Left kidney (tissue), 1 donor: ENCODE measurements at regions not wholly inside any gene's neighbourhood (a gene's known extent, or its start where the extent isn't known, plus 50 kb on each side); places are given as distances from the start of the nearest gene placed in this dataset.

Experiments used
- DNase-seq: peaks from one replicate; pipeline ENCODE4 v3.0.0-alpha.2; 2013

- DNase-seq, result no peak
Observed at GRCh38 chr10:113364227-113364626, 188.6 kb upstream of the HABP2 start.

DNA sequence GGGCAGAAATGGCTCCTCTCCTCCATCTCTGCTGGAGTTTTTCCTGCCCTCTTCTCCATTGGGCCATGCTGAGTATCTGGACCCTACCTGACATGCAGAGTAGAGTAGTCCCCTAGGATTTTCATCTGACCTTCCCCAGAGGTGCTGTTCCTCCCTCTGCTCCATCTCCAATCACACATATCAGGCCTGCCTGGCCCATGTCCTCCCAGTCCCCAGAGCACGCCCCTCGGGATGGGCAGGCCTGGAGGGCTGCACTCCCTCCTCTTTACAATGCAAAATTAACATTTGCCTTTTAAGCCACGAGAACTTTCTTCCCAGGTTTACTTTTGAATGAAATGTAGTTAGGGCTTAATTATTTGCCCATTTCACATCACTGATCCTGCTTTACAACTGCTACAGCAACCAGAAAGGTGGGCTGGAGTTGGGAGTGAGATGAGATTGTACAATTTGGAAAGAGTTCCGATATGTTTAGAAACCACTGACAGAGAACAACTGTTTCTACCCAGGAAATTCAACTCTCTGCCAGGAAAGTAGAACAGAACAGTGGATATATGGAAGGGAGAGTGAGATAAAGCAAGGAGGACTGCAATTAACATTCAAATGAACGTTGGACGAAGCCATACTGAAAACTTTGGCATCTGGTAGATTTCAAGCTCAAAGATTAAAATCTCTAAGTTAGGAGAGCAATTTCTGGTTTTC, 184.0 kb upstream of the HABP2 start:
- no peak for DNase-seq

DNA sequence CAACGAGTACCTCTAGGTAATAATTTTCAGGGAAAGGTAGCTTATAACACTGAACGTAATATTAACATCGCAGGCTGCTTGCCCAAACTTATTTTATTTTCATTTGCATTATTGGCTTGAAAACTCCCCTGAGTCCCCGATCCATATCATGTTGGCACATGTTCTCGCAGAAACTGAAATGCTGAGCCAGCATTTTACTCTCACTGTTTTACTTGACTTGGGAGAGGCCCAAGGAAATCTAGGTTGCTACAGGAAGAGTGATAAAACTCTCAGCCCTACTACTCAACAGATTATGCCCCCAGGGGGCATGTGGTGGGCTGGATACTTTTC, 183.5 kb upstream of the HABP2 start:
- no peak for DNase-seq

DNA sequence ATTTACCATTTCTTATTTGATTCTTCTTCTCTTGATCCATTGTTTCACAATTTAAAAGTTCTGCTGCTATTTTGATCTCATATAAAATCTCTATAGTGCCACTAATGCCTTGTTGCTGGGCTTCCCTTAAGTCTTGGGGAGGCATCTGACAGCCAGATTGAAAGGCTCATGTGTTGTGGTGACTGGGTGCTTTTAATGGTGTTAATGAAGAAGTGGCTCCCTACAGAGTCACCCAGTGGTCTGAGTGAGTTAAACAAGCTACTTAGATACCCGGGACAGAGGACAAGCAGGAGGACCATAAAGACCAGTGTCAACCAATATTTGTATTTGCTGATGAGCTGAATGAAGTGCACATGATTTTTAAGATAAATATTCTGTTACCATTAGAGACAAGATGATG, 176.4 kb upstream of the HABP2 start:
- no peak for DNase-seq

GRCh38 chr10:113379091-113379490, 173.8 kb upstream of the HABP2 start:
- DNase-seq, result no peak

DNA sequence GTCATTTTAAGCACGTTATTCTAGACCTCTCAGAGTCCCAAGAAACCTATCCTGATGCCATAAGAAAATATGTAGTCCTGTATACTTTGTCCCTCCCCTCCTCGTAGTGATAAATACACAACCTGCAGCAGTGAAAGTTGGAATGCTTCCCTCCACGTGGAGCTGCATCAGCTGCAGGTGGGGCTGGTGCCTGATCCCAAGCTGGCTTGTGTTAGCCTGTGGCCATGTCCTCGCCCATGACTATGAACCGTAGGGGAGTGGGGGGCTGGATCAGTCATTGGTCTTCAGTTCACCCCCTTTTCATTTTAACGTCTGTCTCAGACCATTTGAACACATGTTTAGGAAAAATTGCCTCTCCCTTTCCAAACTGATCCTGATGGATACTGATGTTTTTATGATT, 171.4 kb upstream of the HABP2 start:
- no peak for DNase-seq

- no peak for DNase-seq
Observed at GRCh38 chr10:113381981-113382509, 170.8 kb upstream of the HABP2 start.

DNA sequence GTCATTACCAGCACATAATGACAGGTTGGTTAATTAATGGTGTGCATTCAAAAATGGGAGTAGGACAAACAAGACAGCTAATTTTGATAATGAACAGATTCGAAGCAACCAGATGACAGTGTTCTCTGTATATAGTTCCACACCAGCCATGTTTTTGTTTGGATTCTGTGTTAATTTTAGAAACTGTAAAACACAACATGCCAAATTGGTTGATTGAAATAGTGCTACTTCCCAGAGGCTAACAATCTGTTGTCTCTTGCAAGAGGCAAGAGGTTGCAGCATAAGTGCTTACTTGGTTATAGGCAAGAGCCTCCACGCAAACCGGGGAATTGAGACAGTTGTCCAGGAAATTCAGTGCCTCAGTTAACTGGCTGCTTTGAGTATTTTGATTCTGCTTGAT, 170.2 kb upstream of the HABP2 start:
- DNase-seq, result no peak

GRCh38 chr10:113384181-113384580, 168.7 kb upstream of the HABP2 start:
- no peak for DNase-seq

DNA sequence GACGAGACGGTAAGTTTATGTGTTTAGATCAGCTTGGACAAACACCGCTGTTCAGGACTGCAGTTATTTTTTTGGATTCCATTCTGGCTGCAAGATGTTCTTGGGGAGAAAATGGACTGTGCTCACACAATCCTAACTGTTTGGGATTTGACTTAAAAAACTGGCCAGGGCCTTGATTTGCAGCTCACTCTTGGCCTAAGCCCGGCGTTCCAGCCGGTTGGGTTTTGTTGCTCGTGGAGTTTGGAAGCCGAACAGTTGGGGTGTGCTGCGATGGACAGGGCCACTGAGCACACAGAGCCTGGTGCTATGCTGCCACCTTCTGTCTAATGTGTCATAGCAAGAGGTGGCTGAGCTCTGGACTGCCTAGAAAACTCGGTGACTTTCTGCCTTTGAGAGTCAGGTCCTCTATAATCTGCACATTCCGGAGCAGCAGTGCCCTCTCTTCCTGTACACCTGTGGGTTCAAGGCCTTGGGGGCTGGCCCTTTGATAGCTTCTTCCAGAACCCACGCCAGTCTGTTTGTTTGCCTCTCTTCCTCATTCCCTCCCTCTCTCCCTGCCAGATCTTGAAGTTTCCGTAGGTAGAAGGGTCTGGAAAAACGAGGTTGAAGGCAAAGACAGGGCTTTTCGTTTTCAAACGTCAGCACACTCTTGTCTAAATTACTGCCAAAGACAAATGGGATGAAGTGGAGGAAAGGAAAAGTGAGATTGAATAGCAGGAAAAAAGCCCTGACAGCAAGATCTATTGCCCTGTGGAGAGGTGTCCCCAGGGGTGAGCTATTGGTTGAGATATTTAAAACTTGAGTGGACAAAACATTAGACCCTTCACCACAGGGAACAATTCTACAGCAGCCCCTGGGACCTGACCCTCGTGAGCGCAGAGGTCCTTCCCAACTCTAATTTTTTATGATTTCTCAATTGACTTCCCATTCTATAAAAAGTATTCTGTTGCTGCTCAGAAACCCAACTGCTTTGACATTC, 167.5 kb upstream of the HABP2 start:
- peak; percentile 94 for DNase-seq

DNA sequence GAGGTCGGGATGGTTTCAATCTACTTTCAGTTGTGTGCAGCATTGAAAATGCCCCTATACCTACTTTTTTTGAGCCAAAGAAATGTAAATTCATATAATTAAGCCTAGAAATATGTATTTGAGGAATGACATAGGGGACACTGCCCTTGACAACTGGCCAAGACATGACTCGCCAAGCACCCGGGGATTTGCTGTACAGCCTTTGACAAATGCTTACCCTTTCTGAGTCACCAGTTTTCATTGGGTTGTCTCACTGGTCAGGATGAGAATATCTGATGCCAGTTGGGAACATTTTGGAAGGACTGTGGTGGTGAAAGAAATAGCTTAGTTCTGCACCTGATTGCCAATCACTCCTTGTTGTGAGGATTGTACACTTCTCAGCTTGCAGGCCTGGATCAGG, 166.8 kb upstream of the HABP2 start:
- DNase-seq, result no peak

DNA sequence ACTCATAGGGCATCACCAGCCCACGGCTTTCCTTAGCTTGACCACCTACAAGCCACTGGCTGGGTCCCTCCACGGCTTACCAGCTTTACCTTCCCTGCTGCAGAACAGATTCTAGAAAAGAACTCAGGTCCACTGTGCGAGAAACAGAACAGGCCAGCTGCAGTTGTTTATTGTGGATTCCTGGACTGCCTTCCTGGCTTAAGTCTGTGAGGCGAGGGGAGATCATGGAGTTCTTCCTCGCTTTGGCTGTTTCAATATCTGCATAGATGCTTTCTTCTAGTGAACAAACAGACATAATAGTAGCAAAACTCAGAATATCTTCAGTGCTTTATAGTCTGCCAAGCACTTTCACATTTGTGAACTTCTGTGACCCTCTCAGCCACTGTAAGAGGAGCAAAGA, 162.9 kb upstream of the HABP2 start:
- DNase-seq, result no peak

- DNase-seq, result no peak
Observed at GRCh38 chr10:113390896-113391295, 162.0 kb upstream of the HABP2 start.

DNA sequence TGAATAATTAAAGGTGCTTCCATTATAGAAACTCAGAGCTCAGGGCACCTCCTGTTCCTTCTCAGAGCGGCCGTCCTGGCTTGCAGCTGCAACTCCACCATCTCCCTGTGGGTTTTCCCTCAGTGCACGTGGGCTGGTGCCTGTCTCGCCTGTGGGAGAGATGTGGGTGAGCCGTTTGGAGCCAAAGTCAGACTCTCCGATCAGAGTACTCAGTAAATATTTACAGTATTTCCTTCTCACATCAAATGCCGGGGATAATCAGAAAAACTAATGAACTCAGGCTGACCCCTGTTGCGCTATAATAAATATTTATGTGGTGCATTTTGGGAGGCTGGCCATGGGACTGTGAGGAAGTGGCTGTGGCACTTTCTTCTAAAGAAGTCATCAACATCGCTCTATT, 155.8 kb upstream of the HABP2 start:
- no peak for DNase-seq

DNA sequence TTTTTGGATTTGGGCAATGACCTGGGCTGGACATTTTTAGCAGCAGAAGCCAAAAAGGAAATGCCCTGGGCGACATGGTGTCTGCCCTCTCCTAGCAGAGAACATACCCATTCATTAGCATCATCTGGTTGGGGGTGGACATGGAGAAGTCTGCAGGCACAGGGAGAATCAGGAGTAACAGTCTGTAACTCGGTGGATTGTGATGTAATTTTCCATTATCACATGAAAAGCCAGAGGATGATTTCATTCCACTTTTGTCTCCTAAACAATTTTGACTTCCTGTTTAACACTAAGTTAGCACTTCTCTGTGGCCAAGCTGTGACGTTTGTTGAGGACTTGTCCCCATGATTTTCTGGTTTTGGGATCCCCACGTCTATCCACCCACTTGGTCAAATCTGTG, 153.8 kb upstream of the HABP2 start:
- DNase-seq, result no peak

- DNase-seq, result no peak
Observed at GRCh38 chr10:113402602-113403001, 150.3 kb upstream of the HABP2 start.

DNA sequence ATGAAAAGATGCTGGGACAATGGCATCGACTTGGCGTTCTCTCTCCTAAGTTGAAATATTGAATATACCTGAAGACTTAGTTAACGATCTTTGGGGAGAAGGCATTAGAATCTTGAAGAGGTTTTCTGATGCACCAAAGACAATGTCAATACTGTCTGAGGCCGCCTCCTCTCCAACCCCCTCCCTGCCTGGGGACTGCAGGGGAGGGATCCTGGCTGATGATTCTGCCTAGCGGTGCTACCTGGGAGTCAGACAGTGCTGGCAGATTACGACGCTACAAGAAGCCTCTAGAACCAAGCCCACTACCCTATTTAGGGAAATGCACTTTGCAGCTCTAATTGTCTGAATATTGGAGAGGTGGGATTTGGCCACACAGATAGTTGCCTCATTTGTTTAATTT, 145.6 kb upstream of the HABP2 start:
- DNase-seq, result no peak

DNA sequence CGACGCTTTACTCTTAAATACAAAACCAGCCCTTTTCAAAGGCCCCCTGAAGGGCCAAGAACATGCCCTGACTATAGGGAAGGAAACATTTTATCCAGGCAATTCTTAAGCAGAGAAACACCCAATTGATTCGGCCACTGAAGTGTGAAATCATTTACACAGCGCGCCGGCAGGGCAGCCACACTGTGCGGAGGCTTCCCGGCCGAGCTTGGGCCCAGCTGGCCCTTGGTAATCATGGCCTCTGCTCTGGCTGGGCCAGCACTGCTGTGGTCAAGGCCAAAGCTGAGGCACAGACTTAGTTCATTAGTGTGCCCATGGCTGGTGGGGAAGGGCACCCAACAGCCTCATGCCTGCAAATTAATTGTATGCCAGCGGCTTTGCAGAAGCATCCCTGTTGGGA, 143.7 kb upstream of the HABP2 start:
- no peak for DNase-seq

DNA sequence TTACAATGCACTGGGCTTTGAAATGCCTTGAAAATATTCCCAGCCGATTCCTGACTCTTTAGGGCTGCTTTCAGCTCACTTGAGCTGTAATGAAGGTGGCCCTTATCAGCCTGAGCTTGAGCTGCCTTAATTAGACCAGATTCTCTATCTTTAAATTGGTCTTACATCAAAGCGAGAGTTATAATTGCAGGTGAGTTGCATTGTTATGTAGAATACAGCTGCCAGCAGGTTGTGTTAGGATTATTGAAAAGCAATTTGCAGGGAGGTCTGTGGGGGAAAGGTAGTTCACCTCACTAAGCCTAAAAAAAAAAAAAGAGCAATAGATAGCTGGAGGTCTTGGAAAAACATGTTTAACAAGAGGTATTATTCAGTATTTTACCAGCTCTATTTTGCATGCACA, 142.2 kb upstream of the HABP2 start:
- DNase-seq, result no peak

GRCh38 chr10:113411456-113411855, 141.4 kb upstream of the HABP2 start:
- DNase-seq, result no peak

GRCh38 chr10:113412161-113412560, 140.7 kb upstream of the HABP2 start:
- no peak for DNase-seq

DNA sequence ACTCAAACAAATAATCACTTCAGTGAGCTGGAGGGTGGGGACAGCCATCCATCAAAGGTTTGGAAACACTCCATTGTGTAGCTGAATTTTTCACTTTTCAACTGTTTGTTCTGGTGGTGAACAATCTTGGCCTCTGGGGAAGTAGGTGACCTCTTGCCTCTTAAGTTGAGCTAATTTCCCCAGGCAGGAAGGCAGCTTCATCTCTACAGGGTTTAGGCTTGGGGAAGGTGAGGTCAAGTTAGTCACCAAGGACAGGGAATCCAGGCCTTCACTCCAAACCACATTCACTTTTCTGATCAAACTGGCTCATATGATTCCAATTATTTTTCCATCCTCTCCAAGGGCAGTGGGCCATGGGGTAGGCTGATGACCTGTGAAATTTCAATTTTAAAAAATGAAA, 138.3 kb upstream of the HABP2 start:
- no peak for DNase-seq

DNA sequence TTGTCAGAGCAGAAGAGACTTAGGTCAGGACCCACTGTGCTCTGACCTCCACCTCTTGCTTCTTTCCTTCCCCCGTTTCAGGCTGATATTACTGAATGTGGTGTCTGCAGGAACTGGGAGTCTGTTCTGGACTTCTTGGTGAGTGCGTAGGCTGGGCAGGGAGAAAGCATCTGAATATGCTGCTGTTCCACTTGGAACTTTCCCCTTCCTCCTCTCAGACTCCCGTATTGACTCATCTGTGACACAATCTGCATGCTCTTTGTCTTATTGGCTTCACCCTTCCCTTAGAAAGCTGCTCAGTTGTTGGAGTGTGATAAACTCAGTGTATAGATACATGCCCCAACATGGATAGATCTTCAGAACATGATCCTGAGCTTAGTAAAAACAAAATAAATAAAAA, 137.6 kb upstream of the HABP2 start:
- DNase-seq, result no peak
